HL-60 (cell line): ENCODE measurements at regions not wholly inside any gene's neighbourhood (a gene's known extent, or its start where the extent isn't known, plus 50 kb on each side); places are given as distances from the start of the nearest gene placed in this dataset.

Experiments used
- DNase-seq, 2 experiments: peaks; one replicate each; pipeline ENCODE4 v3.0.0-alpha.2; 2010 to 2020; ENCODE audit warnings: low read depth in 1 of 2, low spot score in 1 of 2
- H3K27ac ChIP-seq: fragments of 250-450 bp; sonication (Bioruptor Pico); replicated peaks from 2 replicates; pipeline ENCODE4 v1.5.1; 2020; ENCODE audit warnings: mild to moderate bottlenecking, moderate library complexity
- H3K27me3 ChIP-seq: fragments of 250-450 bp; sonication (Bioruptor Pico); 2 replicates; pipeline ENCODE4 v1.5.1; 2021; ENCODE audit warnings: mild to moderate bottlenecking, moderate library complexity; ENCODE audit not compliant: insufficient read depth, poor library complexity, severe bottlenecking
- H3K4me3 ChIP-seq: replicated peaks from 2 replicates; pipeline ENCODE4 v1.5.1; 2011; ENCODE audit warnings: mild to moderate bottlenecking, control low read depth, low read length; ENCODE audit not compliant: insufficient read depth
- CTCF ChIP-seq: IDR thresholded peaks from one replicate; pipeline ENCODE4 v1.5.1; 2011; ENCODE audit warnings: low read length, control low read depth, inconsistent platforms; ENCODE audit not compliant: insufficient read depth
- GABPA ChIP-seq: IDR thresholded peaks from 2 replicates; pipeline ENCODE4 v1.6.1; 2012; ENCODE audit warnings: low read depth
- POLR2AphosphoS5 ChIP-seq: IDR thresholded peaks from 2 replicates; pipeline ENCODE4 v1.6.1; 2012; ENCODE audit warnings: low read depth
- REST ChIP-seq: IDR thresholded peaks from 2 replicates; pipeline ENCODE4 v1.6.1; 2012; ENCODE audit warnings: low read depth; ENCODE audit not compliant: insufficient replicate concordance
- SPI1 ChIP-seq: IDR thresholded peaks from 2 replicates; pipeline ENCODE4 v1.6.1; 2012; ENCODE audit warnings: low read depth, mild to moderate bottlenecking, borderline replicate concordance

DNA sequence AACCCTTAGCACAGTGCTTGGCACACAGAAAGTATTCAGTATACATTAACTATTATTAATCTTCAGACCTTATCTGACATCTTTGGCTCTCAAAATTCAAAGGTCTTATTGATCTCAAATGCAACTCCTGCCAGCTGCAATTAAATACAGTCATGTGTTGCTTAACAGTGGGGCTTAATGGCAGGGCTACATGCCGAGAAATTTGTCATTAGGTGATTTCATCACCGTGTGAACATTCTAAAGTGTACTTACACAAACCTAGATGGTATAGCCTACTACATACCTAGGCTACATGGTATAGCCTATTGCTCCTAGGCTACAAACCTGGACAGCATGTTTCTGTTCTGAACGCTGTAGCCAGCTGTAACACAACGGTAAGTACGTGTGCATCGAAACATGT, 156.3 kb upstream of the TMCC3 start:
- DNase-seq: no peak
- Histone ChIP-seq H3K27me3 (no peaks in the 10 kb centered on the region), H3K4me3 (no peak overlapping the region), H3K27ac (no peak overlapping the region)
- TF ChIP-seq GABPA (no peak), POLR2AphosphoS5 (no peak), SPI1 (no peak), REST (no peak), CTCF (no peak)

GRCh38 chr12:94805749-94806529, 155.6 kb upstream of the TMCC3 start:
- no peaks in the 10 kb centered on the region for H3K27me3 ChIP-seq
- no peak for TF ChIP-seq POLR2AphosphoS5
- DNase-seq: no peak
- H3K27ac ChIP-seq: no peak overlapping the region
- H3K4me3 ChIP-seq: no peak overlapping the region

DNA sequence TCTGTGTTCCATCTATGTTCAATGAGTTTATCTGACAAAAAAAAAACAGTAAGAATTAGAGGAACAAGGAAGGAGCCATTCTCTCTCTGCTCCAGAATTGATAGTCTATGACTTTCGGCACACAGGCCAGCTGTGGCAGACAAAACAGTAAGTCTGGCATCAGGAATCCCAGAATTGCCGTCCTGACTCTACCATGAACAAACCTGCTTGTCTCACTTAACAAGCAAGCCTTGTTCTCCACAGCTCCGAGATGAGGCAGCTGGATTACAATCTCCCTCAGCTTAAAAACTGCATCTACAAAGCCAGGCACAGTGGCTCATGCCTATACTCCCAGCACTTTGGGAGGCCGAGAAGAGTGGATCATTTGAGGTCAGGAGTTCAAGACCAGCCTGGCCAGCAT, 153.6 kb upstream of the TMCC3 start:
- Histone ChIP-seq H3K27me3 (no peaks in the 10 kb centered on the region), H3K27ac (no peak overlapping the region), H3K4me3 (no peak overlapping the region)
- no peak for DNase-seq
- TF ChIP-seq GABPA (no peak), SPI1 (no peak), POLR2AphosphoS5 (no peak), REST (no peak), CTCF (no peak)

GRCh38 chr12:94802796-94803195, 152.4 kb upstream of the TMCC3 start:
- no peak overlapping the region for H3K27ac ChIP-seq

More at GRCh38 chr12:94802796-94803195, 152.4 kb upstream of the TMCC3 start:
- Histone ChIP-seq H3K4me3 (no peak overlapping the region), H3K27me3 (no peaks in the 10 kb centered on the region)
- DNase-seq: no peak
- no peak for TF ChIP-seq GABPA
- TF ChIP-seq REST: no peak
- no peak for TF ChIP-seq CTCF
- no peak for TF ChIP-seq POLR2AphosphoS5
- no peak for TF ChIP-seq SPI1
